HFF-Myc (cell line): ENCODE measurements at regions not wholly inside any gene's neighbourhood (a gene's known extent, or its start where the extent isn't known, plus 50 kb on each side); places are given as distances from the start of the nearest gene placed in this dataset.

Experiments
- DNase-seq: peaks from one replicate; pipeline ENCODE4 v3.0.0-alpha.2; 2011; ENCODE audit warnings: low read depth; ENCODE audit errors: extremely low read depth
- H3K4me3 ChIP-seq: replicated peaks from 2 replicates; pipeline ENCODE4 v1.5.1; 2011; ENCODE audit warnings: low read depth, mild to moderate bottlenecking, control low read depth, low read length
- CTCF ChIP-seq: IDR thresholded peaks from 2 replicates; pipeline ENCODE4 v1.5.1; 2012; ENCODE audit warnings: mild to moderate bottlenecking, low read depth, low read length, control low read depth; ENCODE audit errors: missing control alignments

GRCh38 chr3:156620901-156621300, 53.5 kb upstream of the TIPARP start:
- no peak for DNase-seq
- no peak overlapping the region for H3K4me3 ChIP-seq
- TF ChIP-seq CTCF, result no peak

GRCh38 chr3:156620260-156620659, 54.1 kb upstream of the TIPARP start:
- TF ChIP-seq CTCF, result no peak
- no peak overlapping the region for H3K4me3 ChIP-seq
- DNase-seq, result no peak

GRCh38 chr3:156619376-156619775, 55.0 kb upstream of the TIPARP start:
- H3K4me3 ChIP-seq, result no peak overlapping the region
- TF ChIP-seq CTCF, result no peak
- no peak for DNase-seq

GRCh38 chr3:156617781-156618180, 56.6 kb upstream of the TIPARP start:
- DNase-seq, result no peak
- no peak overlapping the region for H3K4me3 ChIP-seq
- no peak for TF ChIP-seq CTCF

- no peak for DNase-seq
- H3K4me3 ChIP-seq, result no peak overlapping the region
- no peak for TF ChIP-seq CTCF
These were observed 57.2 kb upstream of the TIPARP start for GRCh38 chr3:156617145-156617544.

GRCh38 chr3:156615592-156616173, 58.7 kb upstream of the TIPARP start:
- no peak for DNase-seq
- TF ChIP-seq CTCF, result no peak
- no peak overlapping the region for H3K4me3 ChIP-seq

GRCh38 chr3:156614642-156615511, 59.5 kb upstream of the TIPARP start:
- TF ChIP-seq CTCF, result no peak
- no peak for DNase-seq
- no peak overlapping the region for H3K4me3 ChIP-seq
